Skeletal muscle tissue (tissue), 3 donors: ENCODE measurements at regions not wholly inside any gene's neighbourhood (a gene's known extent, or its start where the extent isn't known, plus 50 kb on each side); places are given as distances from the start of the nearest gene placed in this dataset.

Experiments used
- H3K27ac ChIP-seq: one replicate; pipeline ENCODE4 v1.7.0; 2013; ENCODE audit warnings: mild to moderate bottlenecking, low read depth, low read length, inconsistent platforms
- H3K27me3 ChIP-seq, 3 donors: one replicate each; pipeline ENCODE4 v1.7.0; 2013; ENCODE audit warnings: low read length in 3 of 3; ENCODE audit not compliant: control insufficient read depth in 3 of 3, insufficient read depth in 3 of 3
- H3K36me3 ChIP-seq, 3 donors: one replicate each; pipeline ENCODE4 v1.7.0; 2013; ENCODE audit warnings: low read length in 3 of 3; ENCODE audit not compliant: control insufficient read depth in 3 of 3, insufficient read depth in 3 of 3
- H3K4me1 ChIP-seq, 3 donors: one replicate each; pipeline ENCODE4 v1.7.0; 2013; ENCODE audit warnings: low read length in 3 of 3, mild to moderate bottlenecking in 3 of 3; ENCODE audit not compliant: control insufficient read depth in 3 of 3, insufficient read depth in 3 of 3
- H3K4me3 ChIP-seq, 3 donors: one replicate each; pipeline ENCODE4 v1.7.0; 2013; ENCODE audit warnings: low read length in 3 of 3
- H3K9ac ChIP-seq, 3 donors: one replicate each; pipeline ENCODE4 v1.7.0; 2013; ENCODE audit warnings: low read length in 3 of 3, mild to moderate bottlenecking in 3 of 3, moderate library complexity in 2 of 3, low read depth in 1 of 3
- H3K9me3 ChIP-seq, 3 donors: one replicate each; pipeline ENCODE4 v1.7.0; 2013; ENCODE audit warnings: low read length in 3 of 3; ENCODE audit not compliant: control insufficient read depth in 3 of 3
- donor health status: Osteomylitis.

DNA sequence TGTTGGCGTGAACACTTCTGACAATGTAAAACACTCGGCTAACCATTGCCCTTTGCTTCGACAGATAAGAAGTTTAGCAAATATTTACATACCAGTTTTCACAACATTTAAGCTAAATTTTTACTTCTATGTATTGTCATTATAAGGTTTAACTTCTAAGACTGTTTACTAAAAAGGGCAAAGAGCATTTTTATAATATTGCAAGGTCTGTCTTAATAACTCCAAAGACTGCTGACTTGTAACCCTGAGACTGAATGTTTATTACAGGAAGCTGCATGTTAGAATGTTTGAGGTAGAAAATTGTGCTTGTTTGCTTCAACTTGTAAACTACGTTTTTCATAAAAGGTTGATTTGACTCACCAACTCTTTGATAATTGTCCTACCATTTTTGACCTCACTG, 213.2 kb upstream of the RPS6KA3 start:
- Histone ChIP-seq H3K27ac (no peak overlapping the region), H3K4me3 (no peak overlapping the region), H3K9ac (no peak overlapping the region), H3K9me3 (no peaks in the 10 kb centered on the region), H3K4me1 (no peaks in the 10 kb centered on the region), H3K36me3 (no peaks in the 10 kb centered on the region), H3K27me3 (peaks cover 0 to 3% (median 0%) of the 10 kb centered on the region in 3 donors)

DNA sequence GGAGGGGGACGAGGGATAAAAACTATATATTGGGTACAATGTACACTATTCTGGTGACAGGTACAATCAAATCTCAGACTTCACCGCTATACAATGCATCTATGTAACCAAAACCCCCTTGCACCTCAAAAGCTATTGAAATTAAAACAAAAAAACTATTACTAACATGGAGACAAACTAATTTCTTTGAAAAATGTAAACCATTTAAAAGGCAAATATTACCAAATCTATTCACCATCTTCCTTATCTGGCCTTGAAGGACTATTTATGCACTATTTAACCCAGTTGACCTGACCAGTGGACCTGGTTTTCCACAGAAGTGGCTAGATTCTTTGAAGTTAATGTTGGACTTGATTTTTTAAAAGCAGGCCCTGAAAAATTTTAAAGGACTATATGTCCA, 212.3 kb upstream of the RPS6KA3 start:
- Histone ChIP-seq H3K4me1 (no peaks in the 10 kb centered on the region), H3K4me3 (no peak overlapping the region), H3K36me3 (no peaks in the 10 kb centered on the region), H3K27ac (no peak overlapping the region), H3K9ac (no peak overlapping the region), H3K9me3 (no peaks in the 10 kb centered on the region), H3K27me3 (peaks cover 0 to 3% (median 0%) of the 10 kb centered on the region in 3 donors)

DNA sequence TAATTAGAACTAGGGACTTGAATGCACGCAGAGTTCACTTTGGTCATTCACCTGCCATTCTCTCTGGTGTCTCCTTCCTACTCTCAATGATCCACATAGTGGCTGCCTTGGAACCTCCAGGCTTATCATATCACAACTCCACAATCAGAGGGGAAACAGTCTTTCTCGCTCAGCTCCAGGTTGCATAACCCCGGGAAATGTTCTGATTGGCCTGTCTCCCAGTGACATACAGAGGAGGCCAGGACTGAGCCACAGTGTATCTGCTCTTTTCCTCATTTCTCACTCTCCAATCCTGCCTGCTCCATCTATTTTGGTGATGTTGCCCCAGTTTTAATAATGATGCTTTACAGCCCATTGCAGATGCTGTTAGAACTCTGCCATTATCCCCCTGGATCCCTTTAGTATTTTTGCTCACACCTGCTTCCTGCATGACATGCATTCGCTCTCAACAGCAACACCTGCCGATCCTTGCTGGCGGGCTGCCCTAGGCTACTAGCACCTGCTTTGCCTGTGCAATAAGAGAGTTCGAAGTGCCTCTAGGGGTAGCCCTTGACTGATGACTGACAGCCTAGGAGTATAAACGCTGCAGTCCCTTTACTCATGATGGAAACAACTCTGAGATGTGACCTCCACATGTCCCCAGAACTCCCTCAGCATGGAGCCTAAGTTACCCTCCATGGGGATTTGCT, 211.3 kb upstream of the RPS6KA3 start:
- no peaks in the 10 kb centered on the region for H3K4me1 ChIP-seq
- H3K36me3 ChIP-seq: no peaks in the 10 kb centered on the region
- no peaks in the 10 kb centered on the region for H3K9me3 ChIP-seq
- no peak overlapping the region for H3K9ac ChIP-seq
- H3K27ac ChIP-seq: no peak overlapping the region
- H3K27me3 ChIP-seq: peaks cover 0 to 3% (median 0%) of the 10 kb centered on the region in 3 donors
- no peak overlapping the region for H3K4me3 ChIP-seq

DNA sequence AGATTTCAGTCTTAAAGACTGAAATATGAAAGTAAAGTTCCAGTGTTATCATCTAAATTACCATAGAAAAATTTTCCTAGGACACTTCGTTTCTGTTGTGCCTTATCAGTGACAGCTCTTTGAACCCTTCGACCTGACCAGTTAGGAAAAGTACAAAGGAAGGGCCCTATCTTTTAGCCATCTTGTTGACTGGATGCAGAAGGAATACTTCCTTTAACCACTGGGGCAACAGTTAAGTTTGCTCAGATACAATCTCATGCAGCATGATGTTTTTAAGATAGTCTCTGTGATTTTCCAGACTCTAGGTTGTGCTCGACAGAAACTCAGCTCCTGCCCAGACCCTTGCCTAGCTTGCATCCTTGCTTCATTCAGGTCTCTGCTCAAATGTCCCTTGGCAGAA, 210.5 kb upstream of the RPS6KA3 start:
- Histone ChIP-seq H3K9ac (no peak overlapping the region), H3K36me3 (no peaks in the 10 kb centered on the region), H3K27me3 (peaks cover 0 to 3% (median 0%) of the 10 kb centered on the region in 3 donors), H3K27ac (no peak overlapping the region), H3K4me3 (no peak overlapping the region), H3K9me3 (no peaks in the 10 kb centered on the region), H3K4me1 (no peaks in the 10 kb centered on the region)

DNA sequence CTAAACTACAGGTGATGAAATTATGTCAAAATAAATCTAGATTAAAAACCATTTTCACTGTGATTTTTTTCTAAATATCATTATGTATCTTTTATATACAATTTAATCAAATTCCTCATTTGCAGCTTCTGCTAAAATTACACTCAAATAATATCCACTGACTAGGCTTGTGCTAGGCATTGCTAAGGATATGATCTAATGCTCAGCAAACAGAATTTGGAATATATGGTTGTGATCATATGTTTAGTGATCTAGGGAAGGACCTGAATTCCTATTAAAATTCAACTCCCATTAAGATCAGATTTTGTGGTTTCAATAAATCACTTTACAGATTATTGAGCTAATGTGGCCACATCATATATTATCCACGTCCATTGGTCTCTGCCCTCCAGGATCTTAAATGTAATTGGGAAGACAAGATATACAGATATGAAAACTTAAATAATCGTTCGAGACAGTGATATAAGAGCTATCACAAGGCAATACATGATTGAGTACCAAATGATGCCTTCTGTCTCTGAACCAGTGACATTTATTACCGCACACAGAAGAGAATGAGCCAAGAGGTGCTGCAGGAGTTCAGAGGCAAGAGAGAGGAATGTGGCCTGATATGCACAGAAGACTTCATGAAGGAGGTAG, 206.0 kb upstream of the RPS6KA3 start:
- no peaks in the 10 kb centered on the region for H3K4me1 ChIP-seq
- H3K27me3 ChIP-seq: peaks cover 0 to 3% (median 0%) of the 10 kb centered on the region in 3 donors

GRCh38 chrX:20472148-20472547, 205.4 kb upstream of the RPS6KA3 start:
- Histone ChIP-seq H3K36me3 (no peaks in the 10 kb centered on the region), H3K4me1 (no peaks in the 10 kb centered on the region), H3K9me3 (no peaks in the 10 kb centered on the region), H3K9ac (no peak overlapping the region), H3K27me3 (peaks cover 0 to 3% (median 0%) of the 10 kb centered on the region in 3 donors), H3K4me3 (no peak overlapping the region), H3K27ac (no peak overlapping the region)

More for the DNA sequence above, 206.0 kb upstream of the RPS6KA3 start:
- no peak overlapping the region for H3K9ac ChIP-seq
- no peaks in the 10 kb centered on the region for H3K36me3 ChIP-seq
- H3K4me3 ChIP-seq: no peak overlapping the region
- no peaks in the 10 kb centered on the region for H3K9me3 ChIP-seq
- no peak overlapping the region for H3K27ac ChIP-seq

GRCh38 chrX:20471483-20471882, 204.8 kb upstream of the RPS6KA3 start:
- no peaks in the 10 kb centered on the region for H3K9me3 ChIP-seq
- peaks cover 0 to 3% (median 0%) of the 10 kb centered on the region in 3 donors for H3K27me3 ChIP-seq
- no peak overlapping the region for H3K4me3 ChIP-seq
- no peak overlapping the region for H3K27ac ChIP-seq
- H3K9ac ChIP-seq: no peak overlapping the region
- no peaks in the 10 kb centered on the region for H3K36me3 ChIP-seq
- no peaks in the 10 kb centered on the region for H3K4me1 ChIP-seq

- H3K9ac ChIP-seq: no peak overlapping the region
- no peaks in the 10 kb centered on the region for H3K4me1 ChIP-seq
- H3K9me3 ChIP-seq: no peaks in the 10 kb centered on the region
- no peak overlapping the region for H3K4me3 ChIP-seq
- no peaks in the 10 kb centered on the region for H3K36me3 ChIP-seq
- H3K27me3 ChIP-seq: no peaks in the 10 kb centered on the region
- H3K27ac ChIP-seq: no peak overlapping the region
Measured at GRCh38 chrX:20463296-20464075, 196.8 kb upstream of the RPS6KA3 start.

GRCh38 chrX:20461576-20461975, 194.9 kb upstream of the RPS6KA3 start:
- no peaks in the 10 kb centered on the region for H3K27me3 ChIP-seq
- H3K4me1 ChIP-seq: no peaks in the 10 kb centered on the region
- H3K27ac ChIP-seq: no peak overlapping the region
- no peak overlapping the region for H3K4me3 ChIP-seq
- no peak overlapping the region for H3K9ac ChIP-seq
- no peaks in the 10 kb centered on the region for H3K9me3 ChIP-seq
- no peaks in the 10 kb centered on the region for H3K36me3 ChIP-seq

GRCh38 chrX:20461002-20461401, 194.3 kb upstream of the RPS6KA3 start:
- Histone ChIP-seq H3K36me3 (no peaks in the 10 kb centered on the region), H3K9me3 (no peaks in the 10 kb centered on the region), H3K27me3 (no peaks in the 10 kb centered on the region), H3K27ac (no peak overlapping the region), H3K4me3 (no peak overlapping the region), H3K9ac (no peak overlapping the region), H3K4me1 (no peaks in the 10 kb centered on the region)
